ENCODE measurements at regions not wholly inside any gene's neighbourhood (a gene's known extent, or its start where the extent isn't known, plus 50 kb on each side); places are given as distances from the start of the nearest gene placed in this dataset.
"Not testable (repeated sequence)": the region's sequence is repeated elsewhere in the genome, so short reads cannot be mapped to it uniquely, and the experiment has no call there.

DNA sequence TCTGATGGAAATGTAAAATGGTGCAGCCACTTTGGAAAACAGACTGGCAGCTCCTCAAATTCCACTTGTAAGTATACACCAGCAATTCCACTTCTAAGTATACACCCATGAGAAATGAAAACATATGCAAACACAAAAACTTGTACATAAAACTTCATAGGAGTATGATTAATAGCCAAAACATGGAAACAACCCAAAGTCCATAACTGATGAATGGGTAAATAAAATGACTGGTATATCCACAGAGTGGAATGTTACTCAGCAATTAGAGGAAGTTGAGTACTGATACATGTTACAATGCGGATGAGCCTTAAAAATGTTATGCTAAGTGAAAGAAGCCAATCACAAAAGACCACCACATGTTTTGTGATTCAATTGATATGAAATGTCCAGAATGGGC is 99.8 kb upstream of the VOPP1 start:
- TF ChIP-seq, protein P1, sequence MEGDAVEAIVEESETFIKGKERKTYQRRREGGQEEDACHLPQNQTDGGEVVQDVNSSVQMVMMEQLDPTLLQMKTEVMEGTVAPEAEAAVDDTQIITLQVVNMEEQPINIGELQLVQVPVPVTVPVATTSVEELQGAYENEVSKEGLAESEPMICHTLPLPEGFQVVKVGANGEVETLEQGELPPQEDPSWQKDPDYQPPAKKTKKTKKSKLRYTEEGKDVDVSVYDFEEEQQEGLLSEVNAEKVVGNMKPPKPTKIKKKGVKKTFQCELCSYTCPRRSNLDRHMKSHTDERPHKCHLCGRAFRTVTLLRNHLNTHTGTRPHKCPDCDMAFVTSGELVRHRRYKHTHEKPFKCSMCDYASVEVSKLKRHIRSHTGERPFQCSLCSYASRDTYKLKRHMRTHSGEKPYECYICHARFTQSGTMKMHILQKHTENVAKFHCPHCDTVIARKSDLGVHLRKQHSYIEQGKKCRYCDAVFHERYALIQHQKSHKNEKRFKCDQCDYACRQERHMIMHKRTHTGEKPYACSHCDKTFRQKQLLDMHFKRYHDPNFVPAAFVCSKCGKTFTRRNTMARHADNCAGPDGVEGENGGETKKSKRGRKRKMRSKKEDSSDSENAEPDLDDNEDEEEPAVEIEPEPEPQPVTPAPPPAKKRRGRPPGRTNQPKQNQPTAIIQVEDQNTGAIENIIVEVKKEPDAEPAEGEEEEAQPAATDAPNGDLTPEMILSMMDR (conservative IDR thresholded peaks at IDR 0.05 in 1 of 2, IDR thresholded peaks at IDR 0.05 in 1 of 2; ENCODE audit: low read depth in 1 of 2, low read length in 2 of 2), result not testable (repeated sequence)
- TF ChIP-seq EZH2 (IDR thresholded peaks at IDR 0.05; ENCODE audit: low read length, missing control alignments), result not testable (repeated sequence)

Measured in fibroblast of lung (primary cell).